ENCODE measurements at regions not wholly inside any gene's neighbourhood (a gene's known extent, or its start where the extent isn't known, plus 50 kb on each side); places are given as distances from the start of the nearest gene placed in this dataset.

DNA sequence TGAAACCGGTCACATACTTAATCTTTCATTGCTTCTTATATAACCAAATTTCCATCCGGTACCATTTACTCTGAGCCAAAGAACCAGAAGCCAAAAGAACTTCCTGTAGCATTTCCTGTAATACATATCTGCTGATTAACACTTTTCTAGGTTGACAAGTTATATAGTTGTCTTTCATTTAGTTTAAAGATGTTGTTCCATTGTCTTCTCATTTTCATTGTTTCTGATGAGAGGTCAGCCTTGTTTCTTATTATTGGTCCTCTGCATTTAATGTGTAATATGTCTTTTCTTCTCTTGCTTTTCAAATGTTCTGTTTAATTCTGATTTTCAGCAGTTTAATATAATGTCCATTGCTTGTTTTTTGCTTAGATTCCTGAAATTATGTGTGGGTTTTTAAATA is 214.5 kb upstream of the CCN2 start:
- no peaks in the 10 kb centered on the region for H3K36me3 ChIP-seq
- H3K9me3 ChIP-seq = no peaks in the 10 kb centered on the region
- no peaks in the 10 kb centered on the region for H3K27me3 ChIP-seq
- no peak overlapping the region for H3K4me3 ChIP-seq
- TF ChIP-seq, protein P1, sequence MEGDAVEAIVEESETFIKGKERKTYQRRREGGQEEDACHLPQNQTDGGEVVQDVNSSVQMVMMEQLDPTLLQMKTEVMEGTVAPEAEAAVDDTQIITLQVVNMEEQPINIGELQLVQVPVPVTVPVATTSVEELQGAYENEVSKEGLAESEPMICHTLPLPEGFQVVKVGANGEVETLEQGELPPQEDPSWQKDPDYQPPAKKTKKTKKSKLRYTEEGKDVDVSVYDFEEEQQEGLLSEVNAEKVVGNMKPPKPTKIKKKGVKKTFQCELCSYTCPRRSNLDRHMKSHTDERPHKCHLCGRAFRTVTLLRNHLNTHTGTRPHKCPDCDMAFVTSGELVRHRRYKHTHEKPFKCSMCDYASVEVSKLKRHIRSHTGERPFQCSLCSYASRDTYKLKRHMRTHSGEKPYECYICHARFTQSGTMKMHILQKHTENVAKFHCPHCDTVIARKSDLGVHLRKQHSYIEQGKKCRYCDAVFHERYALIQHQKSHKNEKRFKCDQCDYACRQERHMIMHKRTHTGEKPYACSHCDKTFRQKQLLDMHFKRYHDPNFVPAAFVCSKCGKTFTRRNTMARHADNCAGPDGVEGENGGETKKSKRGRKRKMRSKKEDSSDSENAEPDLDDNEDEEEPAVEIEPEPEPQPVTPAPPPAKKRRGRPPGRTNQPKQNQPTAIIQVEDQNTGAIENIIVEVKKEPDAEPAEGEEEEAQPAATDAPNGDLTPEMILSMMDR (IDR thresholded peaks at IDR 0.05) = no peak
- no peak for DNase-seq (ENCODE audit: low spot score in 2 of 2)
- intact Hi-C loops (cut with DNase I) = no loop called here
- peaks cover 0 to 5% of the 10 kb centered on the region in 2 donors for H3K4me1 ChIP-seq
- H3K27ac ChIP-seq = no peak overlapping the region

DNA sequence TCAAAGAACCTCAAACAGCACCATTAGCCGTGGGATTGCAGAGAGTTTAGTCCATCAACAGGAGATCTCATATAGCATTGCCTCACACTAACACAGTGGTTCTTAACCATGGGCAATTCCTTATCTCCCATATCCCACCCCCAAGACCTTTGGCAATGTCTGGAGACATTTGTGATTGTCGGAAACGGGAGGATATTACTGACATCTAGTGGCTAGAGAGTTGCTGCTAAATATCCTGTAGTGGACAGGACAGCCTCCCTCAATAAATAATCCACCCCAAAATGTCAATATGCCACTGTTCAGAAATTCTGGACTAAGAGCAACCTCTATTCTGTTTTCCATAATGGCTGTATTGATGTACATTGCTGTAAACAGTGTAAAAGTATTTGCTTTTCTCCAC is 210.1 kb upstream of the CCN2 start:
- Histone ChIP-seq H3K27me3 (no peaks in the 10 kb centered on the region), H3K4me1 (no peaks in the 10 kb centered on the region), H3K36me3 (no peaks in the 10 kb centered on the region), H3K27ac (no peak overlapping the region), H3K4me3 (no peak overlapping the region), H3K9me3 (no peaks in the 10 kb centered on the region)
- intact Hi-C loops (cut with DNase I) = loop anchor here (5.0 kb wide), 2 partner anchors 204 to 234 kb away; no protein-coding TSS in a partner anchor
- no peak for DNase-seq (ENCODE audit: low spot score in 2 of 2)
- TF ChIP-seq, protein P1 (IDR thresholded peaks at IDR 0.05) = peak; percentile 44 to 56 (median 44)

DNA sequence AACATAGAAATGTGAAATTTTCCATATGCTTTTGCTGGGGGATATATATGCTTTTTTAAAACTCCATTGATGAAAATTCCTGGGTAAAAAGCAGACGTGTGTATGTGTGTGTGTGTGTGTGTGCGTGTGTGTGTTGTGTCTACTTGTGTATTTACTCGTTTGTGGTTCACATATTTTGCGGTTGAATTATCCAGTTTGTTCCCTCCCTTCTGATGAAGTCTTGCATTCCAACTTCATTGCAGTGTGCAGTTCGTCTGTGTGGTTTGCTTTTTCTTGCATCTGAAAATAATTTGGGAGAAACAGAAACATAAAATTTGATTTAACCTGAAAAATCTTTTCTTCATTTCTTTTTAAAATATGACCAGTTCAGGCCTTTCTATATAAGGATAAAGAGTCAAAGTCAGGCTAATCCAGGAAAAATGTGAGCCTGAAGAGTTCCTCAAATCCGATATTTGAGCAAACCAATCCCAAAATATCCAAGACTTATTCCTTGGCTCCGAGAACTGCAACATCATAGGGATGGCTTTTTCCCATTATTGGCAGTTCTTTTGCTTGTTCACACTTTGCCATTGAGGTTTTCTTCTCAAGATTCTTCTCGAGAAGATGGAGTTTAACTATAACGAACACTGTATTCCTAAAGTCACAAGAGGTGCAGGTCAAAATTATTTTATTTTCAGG is 202.2 kb upstream of the CCN2 start:
- TF ChIP-seq, protein P1 (IDR thresholded peaks at IDR 0.05) = no peak
- H3K27me3 ChIP-seq = no peaks in the 10 kb centered on the region
- H3K4me1 ChIP-seq = no peaks in the 10 kb centered on the region
- DNase-seq (ENCODE audit: low spot score in 2 of 2) = no peak
- peak overlapping the region in 1 of 2 donors; percentile 45 for H3K4me3 ChIP-seq
- H3K27ac ChIP-seq = peak overlapping the region; percentile 56 to 59
- no peaks in the 10 kb centered on the region for H3K36me3 ChIP-seq
- intact Hi-C loops (cut with DNase I) = no loop called here
- H3K9me3 ChIP-seq = no peaks in the 10 kb centered on the region

DNA sequence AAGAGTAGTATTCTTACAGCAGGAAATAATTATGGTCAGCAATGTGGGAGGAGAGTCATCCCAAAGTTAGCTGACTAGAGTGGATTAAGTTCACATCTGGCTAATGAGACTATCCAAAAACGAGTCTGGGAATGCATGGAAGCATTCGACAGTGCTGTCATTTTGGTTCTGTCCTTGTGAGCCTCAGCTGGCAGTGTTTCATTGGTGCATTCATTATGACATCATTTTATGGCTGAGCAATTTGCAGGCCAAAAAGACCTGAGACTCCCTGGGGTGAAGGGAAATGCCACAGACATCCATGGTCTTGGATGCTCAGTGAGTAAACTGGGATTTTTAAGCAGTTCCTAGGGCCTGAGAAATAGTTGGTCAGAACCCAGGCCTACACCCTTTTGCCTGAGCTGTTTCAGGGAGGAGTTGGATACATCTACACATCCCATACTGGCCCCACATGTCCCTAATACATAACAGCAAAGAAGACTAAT is 196.4 kb upstream of the CCN2 start:
- TF ChIP-seq, protein P1 (IDR thresholded peaks at IDR 0.05) = no peak
- Histone ChIP-seq H3K27ac (no peak overlapping the region), H3K4me1 (peaks cover 0 to 8% of the 10 kb centered on the region in 2 donors), H3K36me3 (no peaks in the 10 kb centered on the region), H3K9me3 (no peaks in the 10 kb centered on the region), H3K27me3 (no peaks in the 10 kb centered on the region), H3K4me3 (no peak overlapping the region)
- DNase-seq (ENCODE audit: low spot score in 2 of 2) = no peak
- intact Hi-C loops (cut with DNase I) = no loop called here

DNA sequence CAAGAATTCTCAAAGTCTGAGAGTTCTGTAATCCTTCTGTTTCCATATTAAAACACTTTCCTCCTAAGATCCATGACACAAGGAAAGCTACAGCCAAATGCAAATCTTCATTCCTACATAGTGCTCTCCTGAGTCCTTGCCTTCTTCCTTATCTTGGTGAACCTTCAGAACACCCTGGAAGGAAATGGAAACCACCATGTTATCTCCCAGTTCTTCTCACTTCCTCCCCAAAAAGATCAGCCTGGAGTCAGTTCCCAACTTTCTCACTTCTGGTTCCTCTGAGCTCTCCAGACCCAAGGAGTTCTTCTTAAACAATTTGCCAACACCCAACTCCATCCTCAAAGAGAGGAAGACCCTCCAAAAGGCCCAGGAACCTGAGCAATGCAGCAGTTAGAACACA is 193.3 kb upstream of the CCN2 start:
- H3K9me3 ChIP-seq = no peaks in the 10 kb centered on the region
- DNase-seq (ENCODE audit: low spot score in 2 of 2) = no peak
- intact Hi-C loops (cut with DNase I) = no loop called here
- H3K27ac ChIP-seq = peak overlapping the region in 1 of 2 donors; percentile 36
- H3K4me1 ChIP-seq = peaks cover 0 to 14% of the 10 kb centered on the region in 2 donors
- H3K36me3 ChIP-seq = no peaks in the 10 kb centered on the region
- H3K27me3 ChIP-seq = no peaks in the 10 kb centered on the region
- no peak overlapping the region for H3K4me3 ChIP-seq
- TF ChIP-seq, protein P1 (IDR thresholded peaks at IDR 0.05) = no peak

Data from ascending aorta (tissue), 2 donors.